MM.1S (cell line): ENCODE measurements at regions not wholly inside any gene's neighbourhood (a gene's known extent, or its start where the extent isn't known, plus 50 kb on each side); places are given as distances from the start of the nearest gene placed in this dataset.

Experiments used
- DNase-seq: peaks from one replicate; pipeline ENCODE4 v3.0.0-alpha.2; 2015
- H2AFZ ChIP-seq: fragments of 300-600 bp; sonication (generic); 2 replicates; pipeline ENCODE4 v1.6.0; 2016; ENCODE audit warnings: antibody characterized with exemption, low read length
- H3F3A ChIP-seq: fragments of 300-600 bp; sonication (generic); 2 replicates; pipeline ENCODE4 v1.6.1; 2016; ENCODE audit warnings: mild to moderate bottlenecking, antibody characterized with exemption, low read length, moderate library complexity, mixed read lengths; ENCODE audit not compliant: insufficient read depth
- H3K27ac ChIP-seq: fragments of 300-600 bp; sonication (generic); 2 replicates; pipeline ENCODE4 v1.5.1; 2016; ENCODE audit warnings: mild to moderate bottlenecking, low read length
- H3K27me3 ChIP-seq: fragments of 300-600 bp; sonication (generic); replicated peaks from 2 replicates; pipeline ENCODE4 v1.6.0; 2016; ENCODE audit warnings: low read length; ENCODE audit not compliant: insufficient read depth
- H3K36me3 ChIP-seq: fragments of 300-600 bp; sonication (generic); replicated peaks from 2 replicates; pipeline ENCODE4 v1.6.1; 2016; ENCODE audit warnings: mild to moderate bottlenecking, low read length, mixed read lengths; ENCODE audit not compliant: insufficient read depth
- H3K4me1 ChIP-seq: fragments of 300-600 bp; sonication (generic); 2 replicates; pipeline ENCODE4 v1.6.1; 2016; ENCODE audit warnings: low read length, mixed read lengths
- H3K4me2 ChIP-seq: fragments of 300-600 bp; sonication (generic); 2 replicates; pipeline ENCODE4 v1.6.0; 2016; ENCODE audit warnings: low read depth, low read length
- H3K4me3 ChIP-seq: fragments of 300-600 bp; sonication (generic); 2 replicates; pipeline ENCODE4 v1.5.1; 2016; ENCODE audit warnings: low read length, mixed read lengths
- H3K79me2 ChIP-seq: fragments of 300-600 bp; sonication (generic); 2 replicates; pipeline ENCODE4 v1.6.1; 2016; ENCODE audit warnings: mixed run types, low read length, mixed read lengths
- H3K9ac ChIP-seq: fragments of 300-600 bp; sonication (generic); 2 replicates; pipeline ENCODE4 v1.6.1; 2016; ENCODE audit warnings: low read length, mixed read lengths
- H3K9me2 ChIP-seq: fragments of 300-600 bp; sonication (generic); replicated peaks from 2 replicates; pipeline ENCODE4 v1.6.1; 2016; ENCODE audit warnings: mild to moderate bottlenecking, low read length, mixed read lengths; ENCODE audit not compliant: insufficient read depth
- H3K9me3 ChIP-seq: fragments of 300-600 bp; sonication (generic); replicated peaks from 2 replicates; pipeline ENCODE4 v1.6.1; 2016; ENCODE audit warnings: mild to moderate bottlenecking, low read length, mixed read lengths; ENCODE audit not compliant: insufficient read depth
- H4K20me1 ChIP-seq: fragments of 300-600 bp; sonication (generic); 2 replicates; pipeline ENCODE4 v1.6.1; 2016; ENCODE audit warnings: mild to moderate bottlenecking, low read length, moderate library complexity, mixed read lengths; ENCODE audit not compliant: insufficient read depth
- CTCF ChIP-seq: fragments of 300-600 bp; sonication (generic); IDR thresholded peaks from 2 replicates; pipeline ENCODE4 v1.5.1; 2016; ENCODE audit warnings: antibody characterized with exemption, low read length, mixed read lengths
- EZH2 ChIP-seq: fragments of 300-600 bp; sonication (generic); optimal IDR thresholded peaks from 2 replicates; pipeline ENCODE3; 2017; ENCODE audit warnings: low read depth, mild to moderate bottlenecking, antibody characterized with exemption, low read length, mixed read lengths
- EZH2phosphoT487 ChIP-seq: fragments of 300-600 bp; sonication (generic); IDR thresholded peaks from 2 replicates; pipeline ENCODE4 v1.6.1; 2018; ENCODE audit warnings: antibody characterized with exemption, low read length

- Histone ChIP-seq H4K20me1 (no peaks in the 10 kb centered on the region), H3K9me3 (no peaks in the 10 kb centered on the region), H2AFZ (no peak overlapping the region), H3K4me3 (no peak overlapping the region), H3K4me2 (no peak overlapping the region), H3K27ac (no peak overlapping the region), H3K9me2 (no peaks in the 10 kb centered on the region), H3F3A (no peaks in the 10 kb centered on the region), H3K27me3 (no peaks in the 10 kb centered on the region), H3K79me2 (no peaks in the 10 kb centered on the region), H3K9ac (no peak overlapping the region), H3K36me3 (no peaks in the 10 kb centered on the region), H3K4me1 (no peaks in the 10 kb centered on the region)
- DNase-seq: peak; percentile 44
- no peak for TF ChIP-seq EZH2phosphoT487
- no peak for TF ChIP-seq EZH2
- peak; percentile 41 for TF ChIP-seq CTCF
These were observed 1482.5 kb upstream of the TMEM132C start for GRCh38 chr12:126784328-126784921.

- Histone ChIP-seq H3F3A (no peaks in the 10 kb centered on the region), H3K4me1 (no peaks in the 10 kb centered on the region), H3K27me3 (no peaks in the 10 kb centered on the region), H3K36me3 (no peaks in the 10 kb centered on the region), H4K20me1 (no peaks in the 10 kb centered on the region), H3K4me3 (no peak overlapping the region), H3K9ac (no peak overlapping the region), H3K9me3 (no peaks in the 10 kb centered on the region), H2AFZ (no peak overlapping the region), H3K79me2 (no peaks in the 10 kb centered on the region), H3K9me2 (no peaks in the 10 kb centered on the region), H3K27ac (no peak overlapping the region), H3K4me2 (no peak overlapping the region)
- TF ChIP-seq CTCF (no peak), EZH2phosphoT487 (no peak), EZH2 (no peak)
- no peak for DNase-seq
These were observed 1477.0 kb upstream of the TMEM132C start for GRCh38 chr12:126789963-126790362.

GRCh38 chr12:126791122-126791521, 1475.8 kb upstream of the TMEM132C start:
- Histone ChIP-seq H3K27me3 (no peaks in the 10 kb centered on the region), H2AFZ (no peak overlapping the region), H3K4me2 (no peak overlapping the region), H3K4me1 (no peaks in the 10 kb centered on the region), H3K9ac (no peak overlapping the region), H3K9me3 (no peaks in the 10 kb centered on the region), H4K20me1 (no peaks in the 10 kb centered on the region), H3K27ac (no peak overlapping the region), H3K36me3 (no peaks in the 10 kb centered on the region), H3K4me3 (no peak overlapping the region), H3K9me2 (no peaks in the 10 kb centered on the region), H3K79me2 (no peaks in the 10 kb centered on the region), H3F3A (no peaks in the 10 kb centered on the region)
- TF ChIP-seq CTCF (no peak), EZH2 (no peak), EZH2phosphoT487 (no peak)
- no peak for DNase-seq
